ENCODE measurements at regions not wholly inside any gene's neighbourhood (a gene's known extent, or its start where the extent isn't known, plus 50 kb on each side); places are given as distances from the start of the nearest gene placed in this dataset.
"Not testable (repeated sequence)": the region's sequence is repeated elsewhere in the genome, so short reads cannot be mapped to it uniquely, and the experiment has no call there.

GRCh38 chr1:65020774-65021173 is 54.4 kb upstream of the JAK1 start:
- Histone ChIP-seq H3K9me3 (ENCODE audit: control insufficient read depth in 1 of 2, low read length in 2 of 2) (no peaks in the 10 kb centered on the region), H3K4me1 (ENCODE audit: control insufficient read depth in 1 of 2, insufficient read depth in 2 of 2, low read length in 2 of 2) (peaks cover 0 to 8% of the 10 kb centered on the region in 2 donors), H3K4me3 (ENCODE audit: low read depth in 1 of 2, low read length in 2 of 2) (no peak overlapping the region), H3K27ac (ENCODE audit: low read length) (no peak overlapping the region), H3K27me3 (ENCODE audit: low read depth, low read length) (no peaks in the 10 kb centered on the region), H3K36me3 (ENCODE audit: control insufficient read depth in 1 of 2, insufficient read depth in 2 of 2, low read length in 2 of 2) (no peaks in the 10 kb centered on the region)

- Histone ChIP-seq H3K27ac (ENCODE audit: low read length) (no peak overlapping the region), H3K27me3 (ENCODE audit: low read depth, low read length) (no peaks in the 10 kb centered on the region), H3K4me1 (ENCODE audit: control insufficient read depth in 1 of 2, insufficient read depth in 2 of 2, low read length in 2 of 2) (peaks cover 0 to 8% of the 10 kb centered on the region in 2 donors), H3K4me3 (ENCODE audit: low read depth in 1 of 2, low read length in 2 of 2) (no peak overlapping the region), H3K9me3 (ENCODE audit: control insufficient read depth in 1 of 2, low read length in 2 of 2) (no peaks in the 10 kb centered on the region), H3K36me3 (ENCODE audit: control insufficient read depth in 1 of 2, insufficient read depth in 2 of 2, low read length in 2 of 2) (no peaks in the 10 kb centered on the region)
Measured at GRCh38 chr1:65021795-65022194, 55.4 kb upstream of the JAK1 start.

GRCh38 chr1:65022216-65022615 is 55.9 kb upstream of the JAK1 start:
- Histone ChIP-seq H3K27ac (ENCODE audit: low read length) (no peak overlapping the region), H3K4me1 (ENCODE audit: control insufficient read depth in 1 of 2, insufficient read depth in 2 of 2, low read length in 2 of 2) (peaks cover 0 to 11% of the 10 kb centered on the region in 2 donors), H3K36me3 (ENCODE audit: control insufficient read depth in 1 of 2, insufficient read depth in 2 of 2, low read length in 2 of 2) (no peaks in the 10 kb centered on the region), H3K4me3 (ENCODE audit: low read depth in 1 of 2, low read length in 2 of 2) (no peak overlapping the region), H3K9me3 (ENCODE audit: control insufficient read depth in 1 of 2, low read length in 2 of 2) (no peaks in the 10 kb centered on the region), H3K27me3 (ENCODE audit: low read depth, low read length) (no peaks in the 10 kb centered on the region)

GRCh38 chr1:65025794-65026193 is 59.4 kb upstream of the JAK1 start:
- Histone ChIP-seq H3K4me3 (ENCODE audit: low read depth in 1 of 2, low read length in 2 of 2) (no peak overlapping the region), H3K9me3 (ENCODE audit: control insufficient read depth in 1 of 2, low read length in 2 of 2) (no peaks in the 10 kb centered on the region), H3K27ac (ENCODE audit: low read length) (no peak overlapping the region), H3K36me3 (ENCODE audit: control insufficient read depth in 1 of 2, insufficient read depth in 2 of 2, low read length in 2 of 2) (no peaks in the 10 kb centered on the region), H3K27me3 (ENCODE audit: low read depth, low read length) (no peaks in the 10 kb centered on the region), H3K4me1 (ENCODE audit: control insufficient read depth in 1 of 2, insufficient read depth in 2 of 2, low read length in 2 of 2) (peaks cover 0 to 20% of the 10 kb centered on the region in 2 donors)

DNA sequence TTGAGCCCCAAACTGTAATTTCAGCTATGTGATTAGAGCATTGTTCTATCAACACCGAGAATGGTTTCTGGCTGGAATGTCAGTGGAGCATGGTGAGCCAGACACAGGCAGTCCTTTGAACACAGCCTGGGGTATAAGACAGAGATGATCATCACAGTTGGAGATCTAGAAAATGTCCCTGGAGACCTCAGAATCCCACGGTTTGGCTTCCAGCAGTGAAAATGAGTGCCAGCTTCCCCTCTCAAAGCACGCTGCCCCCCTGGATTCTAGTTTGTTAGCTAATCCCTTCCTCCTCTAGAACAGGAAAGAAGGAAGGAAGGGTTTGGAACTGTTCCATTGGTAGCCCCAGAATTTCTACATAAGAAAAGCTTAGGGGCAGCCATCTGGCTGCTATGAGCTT is 59.9 kb upstream of the JAK1 start:
- Histone ChIP-seq H3K4me3 (ENCODE audit: low read depth in 1 of 2, low read length in 2 of 2) (no peak overlapping the region), H3K9me3 (ENCODE audit: control insufficient read depth in 1 of 2, low read length in 2 of 2) (no peaks in the 10 kb centered on the region), H3K4me1 (ENCODE audit: control insufficient read depth in 1 of 2, insufficient read depth in 2 of 2, low read length in 2 of 2) (peaks cover 0 to 20% of the 10 kb centered on the region in 2 donors)

GRCh38 chr1:65027666-65028358 is 61.5 kb upstream of the JAK1 start:
- Histone ChIP-seq H3K9me3 (ENCODE audit: control insufficient read depth in 1 of 2, low read length in 2 of 2) (no peaks in the 10 kb centered on the region), H3K27ac (ENCODE audit: low read length) (no peak overlapping the region)

More for the DNA sequence above, 59.9 kb upstream of the JAK1 start:
- H3K27me3 ChIP-seq (ENCODE audit: low read depth, low read length): no peaks in the 10 kb centered on the region
- no peak overlapping the region for H3K27ac ChIP-seq (ENCODE audit: low read length)
- no peaks in the 10 kb centered on the region for H3K36me3 ChIP-seq (ENCODE audit: control insufficient read depth in 1 of 2, insufficient read depth in 2 of 2, low read length in 2 of 2)

GRCh38 chr1:65029434-65029833 is 63.1 kb upstream of the JAK1 start:
- H3K9me3 ChIP-seq (ENCODE audit: control insufficient read depth in 1 of 2, low read length in 2 of 2); H3K27me3 ChIP-seq (ENCODE audit: low read depth, low read length); H3K27ac ChIP-seq (ENCODE audit: low read length); H3K36me3 ChIP-seq (ENCODE audit: control insufficient read depth in 1 of 2, insufficient read depth in 2 of 2, low read length in 2 of 2); H3K4me3 ChIP-seq (ENCODE audit: low read depth in 1 of 2, low read length in 2 of 2): not testable (repeated sequence)
- H3K4me1 ChIP-seq (ENCODE audit: control insufficient read depth in 1 of 2, insufficient read depth in 2 of 2, low read length in 2 of 2): peaks cover 0 to 11% of the 10 kb centered on the region in 2 donors

More at GRCh38 chr1:65027666-65028358, 61.5 kb upstream of the JAK1 start:
- Histone ChIP-seq H3K4me3 (ENCODE audit: low read depth in 1 of 2, low read length in 2 of 2) (no peak overlapping the region), H3K4me1 (ENCODE audit: control insufficient read depth in 1 of 2, insufficient read depth in 2 of 2, low read length in 2 of 2) (peaks cover 0 to 11% of the 10 kb centered on the region in 2 donors), H3K36me3 (ENCODE audit: control insufficient read depth in 1 of 2, insufficient read depth in 2 of 2, low read length in 2 of 2) (no peaks in the 10 kb centered on the region), H3K27me3 (ENCODE audit: low read depth, low read length) (no peaks in the 10 kb centered on the region)

GRCh38 chr1:65034879-65035278 is 68.5 kb upstream of the JAK1 start:
- H3K27me3 ChIP-seq (ENCODE audit: low read depth, low read length); H3K4me1 ChIP-seq (ENCODE audit: control insufficient read depth in 1 of 2, insufficient read depth in 2 of 2, low read length in 2 of 2); H3K27ac ChIP-seq (ENCODE audit: low read length); H3K36me3 ChIP-seq (ENCODE audit: control insufficient read depth in 1 of 2, insufficient read depth in 2 of 2, low read length in 2 of 2); H3K9me3 ChIP-seq (ENCODE audit: control insufficient read depth in 1 of 2, low read length in 2 of 2); H3K4me3 ChIP-seq (ENCODE audit: low read depth in 1 of 2, low read length in 2 of 2): not testable (repeated sequence)

DNA sequence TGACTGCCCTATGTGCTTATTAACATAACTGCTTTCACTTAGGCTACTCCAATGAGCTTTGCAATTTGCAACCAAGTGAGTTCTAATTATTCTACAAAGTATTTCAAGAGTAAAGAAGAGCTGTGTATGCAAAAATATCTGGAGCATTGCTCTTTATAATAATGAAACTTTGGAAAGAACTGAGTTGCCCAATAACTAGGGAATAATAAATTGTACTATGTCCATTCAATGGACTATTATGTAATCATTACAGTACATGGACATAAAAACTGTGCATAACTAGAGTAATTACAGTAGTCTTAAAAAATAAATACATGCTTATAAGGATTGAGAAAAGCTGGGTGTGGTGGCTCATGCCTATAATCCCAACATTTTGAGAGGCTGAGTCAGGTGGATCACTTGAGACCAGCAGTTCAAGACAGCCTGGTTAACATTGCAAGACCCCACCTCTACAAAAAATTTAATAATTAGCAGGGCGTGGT is 70.3 kb upstream of the JAK1 start:
- H3K36me3 ChIP-seq (ENCODE audit: control insufficient read depth in 1 of 2, insufficient read depth in 2 of 2, low read length in 2 of 2): peaks cover 0 to 6% of the 10 kb centered on the region in 2 donors
- no peaks in the 10 kb centered on the region for H3K9me3 ChIP-seq (ENCODE audit: control insufficient read depth in 1 of 2, low read length in 2 of 2)
- no peaks in the 10 kb centered on the region for H3K27me3 ChIP-seq (ENCODE audit: low read depth, low read length)
- no peak overlapping the region for H3K27ac ChIP-seq (ENCODE audit: low read length)
- no peak overlapping the region for H3K4me3 ChIP-seq (ENCODE audit: low read depth in 1 of 2, low read length in 2 of 2)
- H3K4me1 ChIP-seq (ENCODE audit: control insufficient read depth in 1 of 2, insufficient read depth in 2 of 2, low read length in 2 of 2): no peaks in the 10 kb centered on the region

- Histone ChIP-seq H3K4me3 (ENCODE audit: low read depth in 1 of 2, low read length in 2 of 2) (no peak overlapping the region), H3K4me1 (ENCODE audit: control insufficient read depth in 1 of 2, insufficient read depth in 2 of 2, low read length in 2 of 2) (no peaks in the 10 kb centered on the region), H3K27ac (ENCODE audit: low read length) (no peak overlapping the region), H3K27me3 (ENCODE audit: low read depth, low read length) (no peaks in the 10 kb centered on the region), H3K36me3 (ENCODE audit: control insufficient read depth in 1 of 2, insufficient read depth in 2 of 2, low read length in 2 of 2) (peaks cover 0 to 6% of the 10 kb centered on the region in 2 donors), H3K9me3 (ENCODE audit: control insufficient read depth in 1 of 2, low read length in 2 of 2) (no peaks in the 10 kb centered on the region)
Measured at GRCh38 chr1:65039066-65039465, 72.7 kb upstream of the JAK1 start.

- Histone ChIP-seq H3K27me3 (ENCODE audit: low read depth, low read length) (no peaks in the 10 kb centered on the region), H3K9me3 (ENCODE audit: control insufficient read depth in 1 of 2, low read length in 2 of 2) (no peaks in the 10 kb centered on the region)
Measured at GRCh38 chr1:65039508-65039907, 73.2 kb upstream of the JAK1 start.

DNA sequence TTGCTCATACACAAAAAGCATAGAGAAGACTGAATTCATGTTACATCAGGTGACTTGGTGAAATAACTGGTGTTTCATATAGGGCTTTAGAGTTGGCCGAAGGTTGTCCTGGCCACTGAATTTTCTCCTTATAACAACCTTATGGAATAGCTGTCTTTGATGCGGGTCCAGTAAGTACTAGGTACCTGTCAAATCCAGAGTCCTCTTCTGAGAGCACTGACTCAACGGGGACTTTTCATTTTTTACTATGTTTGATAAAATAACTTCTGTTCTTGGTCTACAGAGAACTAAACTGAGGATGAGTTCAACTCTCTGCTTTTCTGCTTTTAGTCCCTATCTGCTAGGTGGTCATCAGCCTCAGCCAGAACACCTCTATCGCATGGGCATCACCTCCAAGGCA is 76.1 kb upstream of the JAK1 start:
- H3K9me3 ChIP-seq (ENCODE audit: control insufficient read depth in 1 of 2, low read length in 2 of 2): no peaks in the 10 kb centered on the region
- H3K4me1 ChIP-seq (ENCODE audit: control insufficient read depth in 1 of 2, insufficient read depth in 2 of 2, low read length in 2 of 2): no peaks in the 10 kb centered on the region
- no peak overlapping the region for H3K27ac ChIP-seq (ENCODE audit: low read length)
- peaks cover 0 to 6% of the 10 kb centered on the region in 2 donors for H3K36me3 ChIP-seq (ENCODE audit: control insufficient read depth in 1 of 2, insufficient read depth in 2 of 2, low read length in 2 of 2)
- H3K4me3 ChIP-seq (ENCODE audit: low read depth in 1 of 2, low read length in 2 of 2): no peak overlapping the region
- no peaks in the 10 kb centered on the region for H3K27me3 ChIP-seq (ENCODE audit: low read depth, low read length)

More at GRCh38 chr1:65039508-65039907, 73.2 kb upstream of the JAK1 start:
- Histone ChIP-seq H3K27ac (ENCODE audit: low read length) (no peak overlapping the region), H3K4me1 (ENCODE audit: control insufficient read depth in 1 of 2, insufficient read depth in 2 of 2, low read length in 2 of 2) (no peaks in the 10 kb centered on the region), H3K36me3 (ENCODE audit: control insufficient read depth in 1 of 2, insufficient read depth in 2 of 2, low read length in 2 of 2) (peaks cover 3 to 6% of the 10 kb centered on the region in 2 donors), H3K4me3 (ENCODE audit: low read depth in 1 of 2, low read length in 2 of 2) (no peak overlapping the region)

Data from muscle layer of duodenum (tissue), 2 donors.